HG03280 (cell line): ENCODE measurements at regions not wholly inside any gene's neighbourhood (a gene's known extent, or its start where the extent isn't known, plus 50 kb on each side); places are given as distances from the start of the nearest gene placed in this dataset.
"Not testable (repeated sequence)": the region's sequence is repeated elsewhere in the genome, so short reads cannot be mapped to it uniquely, and the experiment has no call there.

ENCODE experiments used
- ATAC-seq: cut with Tn5 transposase; IDR thresholded peaks from one replicate; pipeline ENCODE4 v1.9.1; 2021; ENCODE audit warnings: mild to moderate bottlenecking, moderate library complexity; ENCODE audit not compliant: unreplicated experiment

DNA sequence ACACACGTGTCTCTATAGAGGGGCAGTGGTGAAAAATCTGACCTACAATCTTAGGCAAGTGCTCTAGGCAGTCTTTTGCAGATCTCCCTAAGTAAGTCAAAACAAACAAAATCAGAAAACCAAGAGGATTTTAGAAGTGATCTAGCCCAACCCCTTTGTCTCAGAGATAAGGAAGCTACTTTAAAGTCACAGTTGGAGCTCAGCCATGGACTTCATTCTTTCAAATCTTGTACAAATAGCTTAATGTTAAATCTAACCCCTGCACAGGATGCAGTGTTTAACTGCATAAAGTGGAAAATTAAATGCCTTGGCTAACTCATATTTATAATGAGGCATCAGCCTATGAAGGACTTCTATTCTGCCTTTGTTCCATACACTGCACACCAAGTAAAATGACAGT, 135.1 kb upstream of the RFX3 start:
- no peak for ATAC-seq

DNA sequence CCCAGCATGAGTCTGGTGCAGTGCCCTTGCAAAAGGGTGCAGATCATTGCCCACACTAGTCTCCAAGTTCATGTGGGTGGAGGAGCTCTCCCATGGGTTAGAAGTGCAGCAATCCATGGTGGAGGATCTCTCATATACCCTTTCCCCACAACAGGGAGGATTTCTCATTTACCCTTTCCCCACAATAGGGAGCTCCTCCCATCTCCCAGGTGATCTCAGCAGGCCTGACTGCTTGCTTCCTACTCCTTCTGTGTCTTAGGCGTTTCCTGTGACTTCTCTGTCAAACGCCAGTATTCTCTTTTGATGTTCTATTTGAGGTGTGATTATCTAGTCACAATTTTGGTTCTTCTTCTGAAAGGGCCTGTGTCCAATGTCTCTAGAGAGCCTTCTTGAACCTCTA, 133.8 kb upstream of the RFX3 start:
- ATAC-seq, result no peak

DNA sequence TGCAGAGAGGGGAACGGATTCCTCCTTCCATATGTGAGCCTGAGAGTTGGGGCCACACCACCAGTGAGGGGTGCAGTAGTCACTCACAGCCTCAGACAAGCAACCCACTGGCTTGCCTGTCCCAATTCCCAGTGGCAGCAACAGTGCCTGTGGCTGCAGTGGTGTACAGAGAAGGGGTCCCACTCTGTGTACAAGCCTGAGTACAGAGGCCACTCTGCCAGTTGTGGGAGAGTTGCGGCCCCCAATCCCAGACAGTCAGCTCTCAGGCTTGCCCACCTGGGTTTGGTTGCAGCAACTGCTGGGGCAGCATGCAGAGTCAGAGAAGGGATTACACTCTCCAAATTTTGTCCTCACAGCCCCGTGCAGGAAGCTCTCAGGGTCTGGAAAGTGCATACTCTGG, 133.2 kb upstream of the RFX3 start:
- no peak for ATAC-seq

DNA sequence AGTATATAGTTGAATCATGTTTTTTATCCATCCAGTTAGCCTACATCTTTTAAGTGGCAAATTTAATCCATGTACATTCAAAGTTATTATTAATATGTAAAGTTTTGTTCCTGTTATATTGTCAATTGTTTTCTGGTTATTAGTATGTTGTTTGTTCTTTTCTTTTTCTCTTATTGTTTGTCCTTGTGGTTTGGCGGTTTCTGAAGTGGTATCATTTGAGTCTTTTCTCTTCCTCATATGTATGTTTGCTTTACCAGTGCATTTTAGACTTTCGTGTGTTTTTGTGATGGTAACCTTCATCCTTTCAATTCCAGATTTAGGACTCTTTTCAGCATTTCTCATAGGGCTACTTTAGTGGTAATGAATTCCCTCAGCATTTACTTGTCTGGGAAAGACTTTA, 130.4 kb upstream of the RFX3 start:
- ATAC-seq, result no peak

DNA sequence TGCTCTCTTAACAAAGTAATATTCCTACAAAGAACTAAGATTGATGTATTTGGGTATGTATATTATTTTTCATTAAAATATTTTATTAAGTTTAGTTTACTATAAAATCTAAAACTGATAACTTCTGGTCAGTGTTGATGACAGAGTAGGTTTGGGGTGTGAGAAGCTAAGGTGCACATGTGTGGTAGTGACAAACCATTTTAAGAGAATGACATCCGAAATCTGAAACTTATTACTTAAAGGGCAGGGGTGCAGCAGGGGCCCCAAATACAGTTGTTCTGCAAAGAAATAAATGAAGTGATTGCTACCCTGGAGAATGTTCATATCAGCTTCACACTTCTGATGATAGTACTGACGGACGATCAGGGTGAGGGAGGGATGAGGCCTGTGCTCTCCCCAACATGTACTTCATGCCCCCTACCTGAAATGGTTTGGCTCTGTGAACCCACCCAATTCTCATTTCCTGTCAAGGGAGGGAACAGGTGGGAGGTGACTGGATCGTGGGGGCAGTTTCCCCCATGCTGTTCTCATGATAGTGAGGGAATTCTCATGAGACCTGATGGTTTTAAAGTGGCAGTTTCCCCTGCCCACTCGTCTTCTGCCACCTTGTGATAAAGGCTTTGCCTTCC, 125.3 kb upstream of the RFX3 start:
- ATAC-seq, result no peak

DNA sequence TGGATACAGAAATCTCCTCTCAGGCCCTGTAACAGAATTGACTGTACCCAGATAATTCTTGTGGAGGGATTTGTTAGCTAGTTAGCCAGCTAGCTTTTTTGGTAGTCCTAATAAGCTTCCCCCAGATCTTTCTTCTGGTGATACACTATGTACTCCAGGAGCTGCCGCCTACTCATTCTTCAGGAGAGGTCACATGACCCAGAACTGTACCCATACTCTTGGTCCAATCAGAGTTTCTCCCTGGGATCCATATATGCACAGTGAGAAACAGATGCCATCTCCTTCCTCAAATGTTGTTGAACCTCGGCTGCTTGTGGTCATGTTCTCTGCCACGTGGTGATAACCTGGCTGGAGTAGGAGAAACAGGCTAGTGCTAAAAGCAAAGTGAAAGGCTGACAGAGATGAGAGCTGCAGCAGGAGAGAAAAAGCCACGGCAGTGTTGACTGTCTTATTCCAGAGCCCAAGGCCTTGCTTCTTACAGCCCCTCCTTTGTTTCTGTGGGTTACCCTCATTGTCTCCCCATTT, 123.0 kb upstream of the RFX3 start:
- no peak for ATAC-seq

DNA sequence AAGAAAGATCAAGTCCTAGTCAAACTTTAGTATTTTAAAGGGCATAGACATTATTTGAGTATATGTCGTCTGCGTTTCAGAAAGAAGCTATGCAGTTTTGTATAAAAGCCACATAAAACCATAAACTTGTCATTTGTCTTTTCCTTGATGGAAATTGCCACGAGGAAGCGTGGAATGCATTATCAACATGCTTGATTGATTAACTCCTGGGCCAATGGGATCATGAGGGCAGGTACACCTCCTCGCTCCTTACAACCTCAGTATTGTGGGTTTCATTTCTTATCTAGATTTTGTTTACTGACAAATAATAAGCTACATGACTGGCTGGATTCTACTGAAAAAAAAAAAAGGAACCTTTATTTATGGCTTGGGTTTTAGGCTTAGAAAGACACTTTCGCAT, 122.5 kb upstream of the RFX3 start:
- ATAC-seq, result no peak

DNA sequence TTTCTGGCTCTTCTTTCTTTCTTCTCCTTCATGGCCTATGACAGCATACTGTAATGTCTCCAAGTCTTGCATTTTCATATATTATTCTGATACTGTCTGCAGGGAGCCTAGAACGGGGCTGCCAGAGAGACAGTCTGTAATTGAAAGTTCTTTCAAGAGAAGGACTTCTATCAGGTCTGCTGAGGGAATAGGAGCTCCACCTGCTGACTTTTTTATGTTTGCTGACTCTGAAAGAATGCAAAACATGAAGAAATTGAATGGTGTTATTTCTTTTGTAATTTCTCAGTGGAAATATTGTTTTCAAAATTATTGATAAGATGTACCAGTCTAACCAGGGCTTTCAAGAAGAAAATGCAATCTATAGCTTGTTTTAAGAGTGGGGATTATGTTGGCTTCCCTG, 121.9 kb upstream of the RFX3 start:
- no peak for ATAC-seq

DNA sequence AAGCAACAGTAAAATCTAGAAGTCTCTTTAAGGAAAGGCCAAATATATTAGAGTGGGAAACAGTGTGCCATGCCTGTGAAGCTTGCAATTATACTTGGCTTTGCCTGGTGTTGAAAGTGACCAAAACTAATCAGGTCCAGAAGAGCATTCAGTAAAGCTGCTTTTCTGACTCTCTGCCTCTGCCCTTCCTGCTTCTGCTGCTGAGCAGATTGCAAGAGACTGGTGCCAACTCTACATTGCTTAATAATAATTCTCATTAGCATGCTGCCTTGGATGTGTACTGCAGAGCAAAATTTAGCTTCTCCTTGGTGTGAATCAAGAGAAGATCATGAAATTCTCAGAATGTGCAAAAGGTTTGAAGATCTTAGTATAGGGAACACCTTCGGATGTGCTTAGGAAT, 120.4 kb upstream of the RFX3 start:
- ATAC-seq, result no peak

DNA sequence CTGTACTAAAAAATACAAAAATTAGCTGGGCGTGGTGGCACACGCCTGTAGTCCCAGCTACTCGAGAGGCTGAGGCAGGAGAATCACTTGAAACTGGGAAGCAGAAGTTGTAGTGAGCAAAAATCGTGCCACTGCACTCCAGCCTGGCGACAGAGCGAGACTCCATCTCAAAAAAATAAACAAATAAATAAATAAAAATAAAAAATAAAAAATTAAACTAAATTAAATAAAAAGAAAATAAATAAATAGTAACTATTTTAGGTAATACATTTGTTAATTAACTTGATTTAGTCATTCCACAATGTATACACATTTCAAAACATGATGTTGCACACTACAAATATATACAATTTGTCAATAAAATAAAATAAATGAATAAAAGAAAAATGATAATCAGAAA, 116.3 kb upstream of the RFX3 start:
- not testable (repeated sequence) for ATAC-seq

DNA sequence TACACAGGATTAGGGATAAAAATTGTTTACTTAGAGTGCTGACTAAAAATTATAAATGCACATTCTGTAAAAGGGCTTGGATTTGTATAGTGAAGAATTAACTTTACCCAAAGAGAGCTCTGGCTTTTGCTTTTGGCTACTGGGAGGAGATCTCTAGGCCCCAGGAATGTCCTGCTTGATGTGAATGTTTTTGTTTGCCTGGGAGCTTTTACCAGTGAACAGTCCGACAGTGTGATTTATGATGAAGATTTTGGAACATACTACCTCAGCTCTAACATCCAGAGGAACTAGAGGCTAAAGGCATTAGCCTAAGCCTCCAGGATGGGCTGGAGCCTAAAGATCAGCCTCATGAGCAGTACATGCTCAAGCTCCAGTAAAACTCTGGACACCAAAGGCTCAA, 103.7 kb upstream of the RFX3 start:
- ATAC-seq, result no peak

DNA sequence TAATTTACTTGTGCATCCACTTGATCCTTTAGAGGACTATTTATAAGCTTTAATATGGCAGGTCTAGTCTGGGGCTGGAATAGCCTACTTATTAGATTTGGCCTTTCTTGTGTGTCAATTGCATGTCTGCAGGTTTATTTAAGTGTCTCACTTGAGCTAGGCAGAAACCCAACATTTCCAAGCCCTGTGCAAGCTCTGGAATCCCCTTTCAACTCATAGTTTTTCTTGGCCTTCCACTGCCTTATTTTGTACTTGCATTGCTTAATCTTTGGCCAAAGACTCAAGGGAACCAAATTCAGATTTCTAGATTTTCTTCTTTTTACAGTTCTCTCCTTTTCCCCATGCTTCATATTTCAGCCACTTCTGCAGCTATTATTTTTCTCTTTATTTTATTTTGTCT, 102.4 kb upstream of the RFX3 start:
- ATAC-seq, result no peak

DNA sequence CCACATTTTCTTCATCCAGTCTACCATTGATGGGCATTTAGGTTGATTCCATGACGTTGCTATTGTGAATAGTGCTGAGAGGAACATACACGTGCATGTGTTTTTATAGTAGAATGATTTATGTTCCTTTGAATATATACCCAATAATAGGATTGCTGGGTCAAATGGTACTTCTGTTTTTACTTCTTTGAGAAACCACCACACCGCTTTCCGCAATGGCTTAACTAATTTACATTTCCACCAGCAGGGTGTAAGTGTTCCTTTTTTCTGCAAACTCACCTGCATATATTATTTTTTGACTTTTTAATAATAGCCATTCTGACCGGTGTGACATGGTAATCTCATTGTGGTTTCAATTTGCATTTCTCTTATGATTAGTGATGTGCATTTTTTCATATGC, 82.2 kb upstream of the RFX3 start:
- no peak for ATAC-seq

DNA sequence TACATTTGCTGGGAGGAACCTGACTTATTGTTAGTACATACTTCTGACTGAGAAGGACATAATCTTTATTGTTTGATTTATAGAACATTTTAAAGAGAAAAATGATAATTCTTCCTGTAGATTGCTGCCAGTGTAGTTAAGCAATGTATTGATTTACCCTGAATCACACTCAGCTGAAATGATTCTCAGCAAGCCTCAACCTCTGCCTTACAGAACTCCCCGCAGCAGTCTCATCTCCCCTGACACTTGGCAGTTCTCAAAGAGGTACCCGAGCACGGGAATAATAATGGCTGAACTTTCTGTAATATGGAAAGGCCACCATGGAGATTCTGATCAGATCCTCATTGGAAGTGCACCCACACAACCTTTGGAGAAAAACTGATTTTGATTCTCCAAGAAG, 74.9 kb upstream of the RFX3 start:
- ATAC-seq, result no peak

DNA sequence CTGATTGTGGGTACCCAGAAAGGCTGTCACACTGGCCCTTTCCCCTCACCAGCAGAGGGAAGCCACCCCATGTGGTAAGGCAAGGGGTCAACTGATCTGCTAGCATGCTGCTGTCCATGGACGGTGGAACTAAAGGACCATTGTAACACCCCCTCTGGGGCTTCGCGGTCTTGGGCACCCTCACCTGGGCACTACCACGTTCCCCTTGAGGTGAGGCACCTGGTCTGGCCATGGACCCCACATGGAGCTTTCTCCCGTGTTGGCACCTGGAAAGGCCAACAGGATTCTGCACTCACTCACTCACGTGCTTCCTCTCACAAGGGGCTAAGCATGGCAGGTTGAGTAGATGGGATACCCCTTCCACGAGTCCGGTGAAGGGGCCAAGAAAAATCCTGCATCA, 72.0 kb upstream of the RFX3 start:
- no peak for ATAC-seq

DNA sequence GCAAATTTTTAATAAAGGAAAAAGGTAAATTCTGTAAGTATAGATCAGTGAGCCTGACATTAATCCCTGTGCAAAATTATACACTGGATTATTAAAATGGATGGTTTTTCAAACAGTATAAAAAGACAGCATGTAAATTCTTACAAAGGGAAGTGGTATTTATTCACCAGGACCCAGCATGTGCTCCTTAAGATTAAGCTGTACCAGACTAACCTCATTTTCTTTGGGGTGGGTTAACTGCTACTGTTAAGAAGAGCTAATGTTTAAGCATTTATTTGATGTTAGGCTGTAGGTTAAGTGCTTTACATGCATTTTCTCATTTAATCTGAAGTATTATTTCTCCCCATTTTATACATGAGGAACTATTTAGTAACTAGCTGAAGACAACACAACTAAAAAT, 60.3 kb upstream of the RFX3 start:
- ATAC-seq, result no peak

DNA sequence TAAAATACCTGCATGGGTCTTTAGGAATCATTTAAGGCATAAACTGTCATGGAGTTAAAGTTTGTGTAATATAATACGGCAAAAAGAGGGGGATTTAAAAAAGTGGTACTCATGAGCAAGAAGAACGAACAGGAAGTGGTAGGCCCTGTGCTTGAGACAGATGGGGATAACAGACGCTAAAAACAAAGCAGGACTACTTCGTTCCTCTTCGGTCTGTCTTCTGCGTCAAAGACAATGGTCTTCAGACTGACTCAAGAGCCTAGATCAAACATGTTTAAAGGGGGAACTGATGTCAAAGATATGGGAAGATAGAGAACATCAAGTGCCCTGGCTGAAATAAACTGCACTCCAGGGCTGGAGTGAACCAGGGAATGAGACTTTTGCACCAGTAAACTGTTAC, 59.8 kb upstream of the RFX3 start:
- ATAC-seq, result no peak

DNA sequence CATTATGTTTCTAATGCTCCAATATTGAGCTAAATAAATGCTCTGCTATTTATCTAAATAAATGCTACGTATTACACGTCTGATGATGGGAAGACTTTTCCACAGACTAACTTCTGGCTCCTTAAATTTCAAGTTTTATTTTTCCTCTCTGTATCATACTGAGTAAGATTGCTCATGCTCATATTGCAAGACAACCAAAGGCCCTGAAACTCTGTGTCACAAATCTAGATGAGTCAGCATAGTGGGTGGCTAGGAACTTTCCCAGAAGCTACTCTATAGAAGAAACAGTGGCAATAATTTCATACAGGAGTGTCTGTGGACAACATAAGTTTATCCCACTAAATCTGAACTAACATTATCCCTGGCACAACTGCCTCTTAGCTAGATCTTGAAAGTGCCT, 53.0 kb upstream of the RFX3 start:
- ATAC-seq, result no peak

DNA sequence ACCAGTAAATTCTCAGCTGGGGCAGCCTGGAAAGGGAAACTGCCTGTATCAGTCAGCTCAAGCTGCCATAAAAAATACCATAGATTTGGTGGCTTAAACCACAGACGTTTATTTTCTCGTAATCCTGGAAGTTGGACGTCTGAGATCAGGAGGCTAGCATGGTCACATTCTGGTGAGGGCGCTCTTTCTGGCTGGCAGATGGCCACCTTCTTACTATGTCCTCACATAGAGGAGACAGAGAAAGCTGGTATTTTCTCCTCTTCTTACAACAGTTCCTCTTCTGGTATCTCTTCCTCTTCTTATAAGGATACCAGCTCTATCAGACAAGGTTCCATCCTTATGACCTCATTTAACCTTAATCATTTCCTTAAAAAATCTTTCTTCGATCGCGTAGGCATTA, 50.5 kb upstream of the RFX3 start:
- ATAC-seq, result no peak

DNA sequence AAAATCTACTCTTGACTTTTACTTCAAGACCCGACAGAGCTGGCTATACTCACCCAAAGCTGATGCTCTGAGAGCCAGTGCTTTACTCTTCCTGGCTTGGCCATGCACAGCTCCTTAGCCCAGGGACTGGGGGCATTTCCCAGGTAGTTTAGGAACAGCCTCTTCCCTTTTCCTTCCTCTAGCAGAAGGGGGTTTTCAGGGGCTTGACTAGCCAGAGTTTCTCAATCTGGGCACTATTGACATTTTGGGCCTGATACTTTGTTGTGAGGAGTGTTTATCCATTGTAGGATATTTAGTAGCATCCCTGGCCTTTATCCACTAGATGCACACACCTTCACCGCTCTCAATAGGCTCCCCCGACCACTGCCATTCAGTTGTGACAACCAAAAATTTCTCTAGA, 50.0 kb upstream of the RFX3 start:
- no peak for ATAC-seq
